Endothelial cell of umbilical vein (primary cell): ENCODE measurements at regions not wholly inside any gene's neighbourhood (a gene's known extent, or its start where the extent isn't known, plus 50 kb on each side); places are given as distances from the start of the nearest gene placed in this dataset.
"Not testable (repeated sequence)": the region's sequence is repeated elsewhere in the genome, so short reads cannot be mapped to it uniquely, and the experiment has no call there.

Experiments
- BruUV-seq: library from RNA; stranded (reverse); fragments of 400-500 nt; replicated peaks from 2 replicates; lab custom pipeline; 2021; lab: Mats Ljungman, UMichigan
- CTCF ChIA-PET: fragments of 300-600, 350-600 bp; sonication (Branson Sonifier 250); formaldehyde crosslinking; loops from one replicate; lab custom pipeline; 2021; ENCODE audit warnings: antibody characterized with exemption, inconsistent platforms; lab: Charles Lee
- POLR2A ChIA-PET: fragments of 300-600, 350-600 bp; sonication (Branson Sonifier 250); formaldehyde crosslinking; loops from one replicate; lab custom pipeline; 2021; ENCODE audit warnings: antibody characterized with exemption, inconsistent platforms; lab: Charles Lee
- DNase-seq: peaks from one replicate; pipeline ENCODE4 v3.0.0-alpha.2; 2011; ENCODE audit warnings: low read depth, low spot score
- FAIRE-seq: peaks from 2 replicates; lab custom pipeline; 2011; peaks lifted over from hg19 to GRCh38; lab: Jason Lieb, UNC
- H2AFZ ChIP-seq: 2 replicates; pipeline ENCODE4 v1.6.0; 2012; ENCODE audit warnings: low read depth, low read length, control low read depth, inconsistent platforms
- H3K27ac ChIP-seq: 2 replicates; pipeline ENCODE4 v1.5.1; 2011; ENCODE audit warnings: low read depth, mild to moderate bottlenecking, control low read depth, low read length, moderate library complexity; ENCODE audit not compliant: insufficient read depth
- H3K27me3 ChIP-seq, 2 experiments: 2 replicates each; pipeline versions ENCODE4 v1.6.0 to v1.6.1; 2011; ENCODE audit warnings: low read length in 2 of 2, mixed read lengths in 1 of 2; ENCODE audit not compliant: control insufficient read depth in 2 of 2, insufficient read depth in 2 of 2
- H3K36me3 ChIP-seq, 2 experiments: 2 replicates in 1 of 2; 3 replicates in 1 of 2; pipeline ENCODE4 v1.5.1; 2011; ENCODE audit warnings: low read length in 2 of 2, mild to moderate bottlenecking in 1 of 2, moderate library complexity in 1 of 2; ENCODE audit not compliant: control insufficient read depth in 2 of 2, insufficient read depth in 2 of 2; ENCODE audit errors: extremely low read depth in 1 of 2
- H3K4me1 ChIP-seq: 3 replicates; pipeline ENCODE4 v1.5.1; 2011; ENCODE audit warnings: mild to moderate bottlenecking, low read length; ENCODE audit not compliant: control insufficient read depth, insufficient read depth; ENCODE audit errors: extremely low read depth
- H3K4me2 ChIP-seq: 2 replicates; pipeline ENCODE4 v1.6.1; 2011; ENCODE audit warnings: low read length, control low read depth, mixed read lengths; ENCODE audit not compliant: insufficient read depth
- H3K4me3 ChIP-seq, 3 experiments: fragments of 200-600 bp in 1 of 3; sonication (generic), shearing (Covaris generic) in 1 of 3; replicated peaks in 1 of 3; 2 replicates each; pipeline ENCODE4 v1.5.1; 2011 to 2016; ENCODE audit warnings: control low read depth in 3 of 3, low read length in 3 of 3, mild to moderate bottlenecking in 2 of 3, inconsistent platforms in 1 of 3, low read depth in 1 of 3, moderate library complexity in 1 of 3; ENCODE audit not compliant: insufficient read depth in 1 of 3
- H3K79me2 ChIP-seq: 2 replicates; pipeline ENCODE4 v1.6.0; 2012; ENCODE audit warnings: low read length, inconsistent platforms; ENCODE audit not compliant: control insufficient read depth, insufficient read depth
- H3K9ac ChIP-seq: replicated peaks from 2 replicates; pipeline ENCODE3; 2011; ENCODE audit warnings: low read length, control low read depth; ENCODE audit not compliant: insufficient read depth; ENCODE audit errors: extremely low read depth
- H3K9me1 ChIP-seq: replicated peaks from 3 replicates; pipeline ENCODE4 v1.6.0; 2011; ENCODE audit warnings: mild to moderate bottlenecking, low read length; ENCODE audit not compliant: control insufficient read depth, insufficient read depth; ENCODE audit errors: extremely low read depth
- H3K9me3 ChIP-seq: replicated peaks from 2 replicates; pipeline ENCODE4 v1.5.1; 2012; ENCODE audit warnings: low read length, inconsistent platforms; ENCODE audit not compliant: control insufficient read depth, insufficient read depth
- H4K20me1 ChIP-seq: replicated peaks from 2 replicates; pipeline ENCODE3; 2011; ENCODE audit warnings: mild to moderate bottlenecking, low read length; ENCODE audit not compliant: control insufficient read depth, insufficient read depth; ENCODE audit errors: extremely low read depth
- CTCF ChIP-seq, 2 donors: IDR thresholded peaks; 1 replicate in 1 of 2; 2 replicates in 1 of 2; pipeline ENCODE4 v1.5.1; 2011; ENCODE audit warnings: low read length in 2 of 2, mild to moderate bottlenecking in 2 of 2, moderate library complexity in 2 of 2, control low read depth in 1 of 2, inconsistent platforms in 1 of 2, low read depth in 1 of 2; ENCODE audit not compliant: insufficient read depth in 1 of 2; ENCODE audit errors: extremely low read depth in 1 of 2
- EZH2 ChIP-seq: IDR thresholded peaks from 2 replicates; pipeline ENCODE4 v1.6.1; 2012; ENCODE audit warnings: borderline replicate concordance, low read depth, mild to moderate bottlenecking, moderate library complexity, low read length, inconsistent platforms; ENCODE audit not compliant: severe bottlenecking
- FOS ChIP-seq: IDR thresholded peaks from 2 replicates; pipeline ENCODE4 v1.6.1; 2011; ENCODE audit warnings: mild to moderate bottlenecking, low read length, moderate library complexity, borderline replicate concordance; ENCODE audit not compliant: insufficient read depth
- GATA2 ChIP-seq: IDR thresholded peaks from 2 replicates; pipeline ENCODE4 v1.7.0; 2011; ENCODE audit warnings: low read depth, mild to moderate bottlenecking, moderate library complexity, mixed read lengths, low read length; ENCODE audit not compliant: insufficient read length, insufficient read depth
- JUN ChIP-seq: IDR thresholded peaks from 2 replicates; pipeline ENCODE4 v1.6.1; 2011; ENCODE audit warnings: borderline replicate concordance, low read depth; ENCODE audit not compliant: insufficient read length, insufficient read depth
- MAX ChIP-seq: IDR thresholded peaks from 2 replicates; pipeline ENCODE4 v1.6.1; 2011; ENCODE audit not compliant: insufficient read depth, insufficient read length
- MYC ChIP-seq: IDR thresholded peaks from one replicate; pipeline ENCODE4 v1.6.1; 2011; ENCODE audit warnings: mild to moderate bottlenecking, low read depth, low read length
- POLR2A ChIP-seq: IDR thresholded peaks from 2 replicates; pipeline ENCODE4 v1.6.1; 2012; ENCODE audit warnings: low read depth, mild to moderate bottlenecking, control low read depth, low read length
- POLR2AphosphoS5 ChIP-seq: IDR thresholded peaks from 2 replicates; pipeline ENCODE4 v1.6.1; 2012; ENCODE audit warnings: low read depth, mild to moderate bottlenecking, control low read depth, low read length, moderate library complexity; ENCODE audit not compliant: insufficient read depth
- dilution Hi-C: fragments of 300-500 bp; cut with MboI; formaldehyde crosslinking; loops from one replicate; pipeline ENCODE4 v1.15.0; 2019; ENCODE audit warnings: low sequenced_read_pairs; ENCODE audit not compliant: extremely low pct_ligation_motif_present
- intact Hi-C: fragments of 100-400 bp; cut with micrococcal nuclease; formaldehyde crosslinking; loops from one replicate; pipeline ENCODE4 v1.10.0; 2022

- Histone ChIP-seq H3K36me3 (no peaks in the 10 kb centered on the region), H3K4me3 (no peak overlapping the region), H3K9me3 (no peaks in the 10 kb centered on the region), H3K9me1 (no peaks in the 10 kb centered on the region), H3K27ac (no peak overlapping the region), H3K27me3 (no peaks in the 10 kb centered on the region), H3K9ac (no peak overlapping the region), H3K4me2 (no peak overlapping the region), H4K20me1 (no peaks in the 10 kb centered on the region), H3K4me1 (no peaks in the 10 kb centered on the region), H2AFZ (no peak overlapping the region), H3K79me2 (no peaks in the 10 kb centered on the region)
- DNase-seq (no peak), FAIRE-seq (no peak)
- POLR2A ChIA-PET: no interaction called here
- CTCF ChIA-PET: interaction anchor here (1.4 kb wide), 1 partner anchor 14 kb away, joined by 3 read pairs; no protein-coding TSS in a partner anchor
- TF ChIP-seq MAX: no peak
- TF ChIP-seq EZH2: no peak
- no peak for TF ChIP-seq JUN
- TF ChIP-seq GATA2: no peak
- no peak for TF ChIP-seq POLR2AphosphoS5
- TF ChIP-seq POLR2A: no peak
- no peak for TF ChIP-seq CTCF (IDR thresholded peaks at IDR 0.05; ENCODE audit: extremely low read depth in 1 of 2, insufficient read depth in 1 of 2, low read depth in 1 of 2, low read length in 2 of 2)
- TF ChIP-seq MYC: no peak
- no peak for TF ChIP-seq FOS
- dilution Hi-C loops: no loop called here
- no TSS peak for BruUV-seq
- intact Hi-C loops: no loop called here
Observed at GRCh38 chr4:130008461-130008860, 912.5 kb downstream of the C4orf33 start.

- intact Hi-C loops, H3K4me1 ChIP-seq, POLR2A ChIA-PET, CTCF ChIA-PET, FAIRE-seq, BruUV-seq, H3K36me3 ChIP-seq, H3K27ac ChIP-seq, H4K20me1 ChIP-seq, DNase-seq, H3K9ac ChIP-seq, dilution Hi-C loops, H3K9me3 ChIP-seq, H3K27me3 ChIP-seq, H3K79me2 ChIP-seq, H3K4me2 ChIP-seq, H3K9me1 ChIP-seq, H2AFZ ChIP-seq, H3K4me3 ChIP-seq: not testable (repeated sequence)
Observed at GRCh38 chr4:130012806-130013205, 916.9 kb downstream of the C4orf33 start.
